ENCODE measurements at regions not wholly inside any gene's neighbourhood (a gene's known extent, or its start where the extent isn't known, plus 50 kb on each side); places are given as distances from the start of the nearest gene placed in this dataset.

DNA sequence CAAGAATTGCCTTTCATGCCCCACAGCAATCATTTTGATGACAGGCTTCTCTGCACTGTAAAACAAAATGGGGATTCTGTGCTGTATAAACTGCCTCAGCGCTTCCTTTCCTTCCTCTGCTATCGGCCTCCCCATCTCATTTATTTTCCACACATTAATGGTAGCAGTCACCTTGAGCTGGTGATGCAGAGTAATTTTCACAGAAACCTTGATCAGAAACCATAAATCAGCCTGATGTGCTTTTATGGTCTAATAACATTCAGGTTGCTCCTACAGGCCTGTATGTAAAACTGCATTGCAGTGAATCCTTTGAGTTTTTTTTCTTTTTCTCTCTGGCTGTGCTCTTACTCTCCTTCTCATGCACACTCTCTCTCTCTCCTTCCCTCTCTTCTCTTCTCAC, 578.4 kb upstream of the STXBP6 start:
- Histone ChIP-seq H3K27me3 (ENCODE audit: control insufficient read depth, insufficient read depth, low read length) (no peaks in the 10 kb centered on the region), H3K4me2 (ENCODE audit: low read length) (no peak overlapping the region), H3K9me3 (replicated peaks; ENCODE audit: low read length) (peaks cover 7% of the 10 kb centered on the region), H3K36me3 (ENCODE audit: insufficient read depth, low read length) (no peaks in the 10 kb centered on the region), H3K4me3 (ENCODE audit: low read length) (no peak overlapping the region), H3K9ac (ENCODE audit: low read depth, low read length) (no peak overlapping the region), H3K4me1 (ENCODE audit: control insufficient read depth, insufficient read depth, low read length) (no peaks in the 10 kb centered on the region)

DNA sequence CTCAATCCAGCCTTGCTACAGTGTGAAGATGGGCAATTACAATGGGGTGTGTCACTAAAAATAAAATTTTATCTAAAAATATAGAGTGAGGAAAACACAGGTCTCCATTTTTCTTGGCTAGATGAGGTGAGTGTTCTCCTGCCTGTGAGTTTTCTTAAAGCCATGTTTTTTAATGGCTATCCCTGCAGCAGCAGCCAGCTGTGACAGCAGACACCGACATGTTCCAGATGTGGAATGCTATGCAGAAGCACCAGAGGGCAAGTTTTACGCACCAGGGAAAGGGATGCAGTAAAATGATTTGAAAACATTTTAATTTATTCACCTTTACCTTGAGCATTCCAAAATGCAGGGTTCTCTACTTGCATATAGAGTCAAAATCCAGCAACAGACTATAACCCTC, 577.0 kb upstream of the STXBP6 start:
- Histone ChIP-seq H3K27me3 (ENCODE audit: control insufficient read depth, insufficient read depth, low read length) (no peaks in the 10 kb centered on the region), H3K9ac (ENCODE audit: low read depth, low read length) (no peak overlapping the region), H3K36me3 (ENCODE audit: insufficient read depth, low read length) (no peaks in the 10 kb centered on the region), H3K4me2 (ENCODE audit: low read length) (no peak overlapping the region), H3K9me3 (replicated peaks; ENCODE audit: low read length) (peaks cover 11% of the 10 kb centered on the region), H3K4me3 (ENCODE audit: low read length) (no peak overlapping the region), H3K4me1 (ENCODE audit: control insufficient read depth, insufficient read depth, low read length) (no peaks in the 10 kb centered on the region)

DNA sequence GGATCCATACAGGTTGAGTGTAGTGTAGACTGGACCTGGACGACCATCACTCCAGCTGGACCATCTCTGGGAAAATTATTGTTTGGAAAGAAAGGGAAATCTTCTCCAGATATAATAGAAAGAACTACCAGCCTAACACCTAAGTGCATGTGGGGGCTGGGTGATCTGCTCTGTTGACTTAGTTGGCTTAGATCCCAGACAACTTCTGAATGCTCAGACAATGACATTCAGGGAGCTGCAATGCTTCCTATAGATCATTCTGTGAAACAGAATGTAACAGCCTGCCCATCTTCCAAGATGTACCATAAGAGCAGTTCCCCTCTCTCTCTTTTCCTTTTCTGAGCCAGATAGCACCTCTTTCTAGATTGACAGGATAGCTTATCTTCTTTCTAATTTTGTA, 572.8 kb upstream of the STXBP6 start:
- Histone ChIP-seq H3K36me3 (ENCODE audit: insufficient read depth, low read length) (no peaks in the 10 kb centered on the region), H3K27me3 (ENCODE audit: control insufficient read depth, insufficient read depth, low read length) (no peaks in the 10 kb centered on the region), H3K9me3 (replicated peaks; ENCODE audit: low read length) (peaks cover 4% of the 10 kb centered on the region), H3K9ac (ENCODE audit: low read depth, low read length) (no peak overlapping the region), H3K4me1 (ENCODE audit: control insufficient read depth, insufficient read depth, low read length) (no peaks in the 10 kb centered on the region), H3K4me3 (ENCODE audit: low read length) (no peak overlapping the region), H3K4me2 (ENCODE audit: low read length) (no peak overlapping the region)

DNA sequence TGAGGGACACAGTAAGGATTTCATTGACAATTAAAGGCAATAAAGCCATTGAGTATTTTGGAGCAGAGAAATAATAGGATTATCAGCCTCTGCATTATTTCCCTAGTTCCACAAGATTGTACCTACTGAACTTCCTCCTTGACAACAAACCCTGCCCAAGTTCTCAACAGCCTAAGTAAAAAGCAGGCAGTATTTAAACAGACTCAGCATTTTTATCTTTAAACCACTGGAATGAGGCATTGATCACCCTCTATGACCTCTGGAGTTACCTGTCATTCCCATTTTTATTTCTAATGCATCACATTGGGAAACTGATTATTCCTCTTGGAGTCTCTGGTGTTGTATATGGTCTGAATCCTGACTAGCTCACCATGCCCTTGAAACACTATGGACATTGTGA, 570.6 kb upstream of the STXBP6 start:
- Histone ChIP-seq H3K4me2 (ENCODE audit: low read length) (no peak overlapping the region), H3K9me3 (replicated peaks; ENCODE audit: low read length) (peaks cover 4% of the 10 kb centered on the region), H3K27me3 (ENCODE audit: control insufficient read depth, insufficient read depth, low read length) (no peaks in the 10 kb centered on the region), H3K36me3 (ENCODE audit: insufficient read depth, low read length) (no peaks in the 10 kb centered on the region), H3K9ac (ENCODE audit: low read depth, low read length) (no peak overlapping the region), H3K4me3 (ENCODE audit: low read length) (no peak overlapping the region), H3K4me1 (ENCODE audit: control insufficient read depth, insufficient read depth, low read length) (no peaks in the 10 kb centered on the region)

DNA sequence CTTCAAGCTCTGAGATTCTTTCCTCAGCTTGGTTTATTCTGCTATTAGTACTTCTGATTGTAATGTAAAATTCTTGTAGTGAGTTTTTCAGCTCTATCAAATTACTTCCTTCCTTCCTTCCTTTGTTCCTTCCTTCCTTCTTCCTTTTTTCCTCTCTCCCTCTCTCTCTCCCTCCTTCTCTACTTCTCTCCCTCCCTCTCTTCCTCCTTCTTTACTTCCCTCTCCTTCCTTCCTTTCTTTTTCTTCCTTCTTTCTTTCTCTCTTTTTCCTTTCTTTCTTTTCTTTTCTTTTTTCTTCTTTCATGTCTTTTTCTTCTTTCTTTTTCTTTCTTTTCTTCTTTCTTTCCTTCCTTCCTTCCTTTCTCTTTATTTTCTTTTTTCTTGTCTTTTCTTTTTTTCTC, 565.2 kb upstream of the STXBP6 start:
- Histone ChIP-seq H3K36me3 (ENCODE audit: insufficient read depth, low read length) (no peaks in the 10 kb centered on the region), H3K9ac (ENCODE audit: low read depth, low read length) (no peak overlapping the region), H3K4me2 (ENCODE audit: low read length) (no peak overlapping the region), H3K4me1 (ENCODE audit: control insufficient read depth, insufficient read depth, low read length) (no peaks in the 10 kb centered on the region), H3K27me3 (ENCODE audit: control insufficient read depth, insufficient read depth, low read length) (no peaks in the 10 kb centered on the region), H3K4me3 (ENCODE audit: low read length) (no peak overlapping the region), H3K9me3 (replicated peaks; ENCODE audit: low read length) (peaks cover 4% of the 10 kb centered on the region)

DNA sequence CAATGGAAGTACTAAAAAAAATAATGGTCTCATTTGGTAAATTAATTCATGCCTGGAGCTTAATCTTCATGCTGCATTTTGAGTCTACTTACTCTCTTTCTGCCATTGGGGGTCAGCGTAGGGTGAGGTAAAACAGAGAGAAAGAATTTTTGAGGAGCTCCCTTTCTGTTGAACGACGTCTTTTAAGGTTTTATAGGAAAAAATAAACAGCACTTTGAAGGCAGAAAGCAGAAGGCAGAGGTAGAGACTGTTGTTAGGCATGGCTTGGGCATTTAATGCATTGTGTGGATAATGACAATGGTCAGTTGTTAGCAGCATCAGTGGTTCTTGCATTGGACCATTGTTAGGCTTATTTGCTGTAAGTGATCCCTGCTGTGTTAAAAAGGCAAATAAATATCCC, 557.2 kb upstream of the STXBP6 start:
- Histone ChIP-seq H3K4me3 (ENCODE audit: low read length) (no peak overlapping the region), H3K9ac (ENCODE audit: low read depth, low read length) (no peak overlapping the region), H3K36me3 (ENCODE audit: insufficient read depth, low read length) (no peaks in the 10 kb centered on the region), H3K4me2 (ENCODE audit: low read length) (no peak overlapping the region), H3K27me3 (ENCODE audit: control insufficient read depth, insufficient read depth, low read length) (no peaks in the 10 kb centered on the region), H3K4me1 (ENCODE audit: control insufficient read depth, insufficient read depth, low read length) (no peaks in the 10 kb centered on the region), H3K9me3 (replicated peaks; ENCODE audit: low read length) (peaks cover 4% of the 10 kb centered on the region)

DNA sequence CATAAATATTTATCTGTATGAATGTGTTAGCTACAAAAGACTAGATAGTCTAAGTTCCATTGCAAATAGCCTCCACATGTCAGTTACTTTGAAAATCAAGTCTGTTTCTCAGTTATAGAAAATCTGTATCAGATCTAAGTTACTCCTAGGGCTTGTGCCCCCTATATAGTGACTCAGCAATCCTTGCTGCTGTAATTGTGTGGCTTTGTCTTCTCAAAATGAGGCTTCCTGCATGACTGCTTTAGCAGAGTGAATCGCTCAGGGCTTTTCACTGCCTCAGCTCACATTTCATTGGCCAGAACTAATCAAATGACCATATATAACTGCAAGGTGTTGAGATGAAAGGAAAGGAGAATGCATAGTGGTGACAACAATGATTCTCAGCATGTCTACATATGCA, 552.2 kb upstream of the STXBP6 start:
- H3K9me3 ChIP-seq (replicated peaks; ENCODE audit: low read length), result no peaks in the 10 kb centered on the region

DNA sequence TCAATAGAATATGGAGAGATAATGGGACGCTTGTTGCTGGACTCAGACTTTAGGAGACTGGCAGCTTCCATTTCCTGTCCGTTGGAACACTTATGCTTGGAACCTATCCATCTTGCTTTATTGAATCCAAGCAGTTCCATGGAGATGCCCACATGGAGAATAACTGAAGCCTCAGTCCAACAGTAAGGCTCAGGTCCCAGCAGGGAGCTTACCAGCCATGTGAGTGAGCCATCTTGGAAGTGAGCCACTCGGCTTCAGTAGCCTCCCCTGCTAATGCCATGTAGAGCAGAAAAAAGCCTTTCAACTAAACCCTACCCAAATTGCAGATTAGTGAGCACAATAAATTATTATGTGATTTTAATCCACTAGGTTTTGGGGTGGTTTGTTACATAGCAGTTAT, 538.8 kb upstream of the STXBP6 start:
- no peaks in the 10 kb centered on the region for H3K4me1 ChIP-seq (ENCODE audit: control insufficient read depth, insufficient read depth, low read length)
- H3K4me2 ChIP-seq (ENCODE audit: low read length), result no peak overlapping the region
- H3K4me3 ChIP-seq (ENCODE audit: low read length), result no peak overlapping the region
- no peaks in the 10 kb centered on the region for H3K36me3 ChIP-seq (ENCODE audit: insufficient read depth, low read length)
- peaks cover 7% of the 10 kb centered on the region for H3K9me3 ChIP-seq (replicated peaks; ENCODE audit: low read length)
- H3K27me3 ChIP-seq (ENCODE audit: control insufficient read depth, insufficient read depth, low read length), result no peaks in the 10 kb centered on the region
- H3K9ac ChIP-seq (ENCODE audit: low read depth, low read length), result no peak overlapping the region

More for the DNA sequence above, 552.2 kb upstream of the STXBP6 start:
- Histone ChIP-seq H3K9ac (ENCODE audit: low read depth, low read length) (no peak overlapping the region), H3K4me1 (ENCODE audit: control insufficient read depth, insufficient read depth, low read length) (no peaks in the 10 kb centered on the region), H3K4me3 (ENCODE audit: low read length) (no peak overlapping the region), H3K36me3 (ENCODE audit: insufficient read depth, low read length) (no peaks in the 10 kb centered on the region), H3K27me3 (ENCODE audit: control insufficient read depth, insufficient read depth, low read length) (no peaks in the 10 kb centered on the region), H3K4me2 (ENCODE audit: low read length) (no peak overlapping the region)

DNA sequence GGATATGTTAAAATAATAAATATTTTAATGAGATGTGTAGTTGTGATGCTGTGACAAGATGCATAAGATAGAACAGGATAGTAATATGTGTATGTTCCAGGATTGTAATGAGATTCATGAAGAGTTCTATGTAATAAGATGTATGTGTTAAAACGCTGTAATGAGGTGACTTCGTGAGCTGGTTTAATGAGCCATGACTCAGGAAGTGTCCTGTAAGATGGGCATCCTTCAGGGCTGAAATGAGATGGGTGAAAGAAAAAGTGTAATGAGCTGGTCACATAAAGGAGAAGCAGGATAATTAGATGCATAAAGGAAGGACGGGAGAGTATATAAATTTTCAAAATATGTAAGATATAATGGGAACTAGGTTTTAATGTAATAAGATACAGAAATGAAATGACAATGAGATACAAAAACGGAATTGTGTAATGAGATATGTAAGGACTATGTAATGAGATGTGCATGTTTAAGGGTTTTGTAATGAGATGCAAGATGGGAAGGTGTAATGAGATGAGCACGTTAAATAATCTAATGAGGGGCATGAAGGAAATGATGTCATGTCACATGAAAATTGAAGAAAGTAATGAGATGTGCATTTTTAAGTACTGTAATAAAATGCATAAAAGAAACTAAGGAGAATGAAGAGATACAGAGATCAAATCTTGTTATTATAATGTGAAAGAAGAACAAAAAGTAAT, 524.8 kb upstream of the STXBP6 start:
- H3K4me3 ChIP-seq (ENCODE audit: low read length), result no peak overlapping the region
- H3K27me3 ChIP-seq (ENCODE audit: control insufficient read depth, insufficient read depth, low read length), result no peaks in the 10 kb centered on the region
- H3K4me1 ChIP-seq (ENCODE audit: control insufficient read depth, insufficient read depth, low read length), result no peaks in the 10 kb centered on the region
- peaks cover 10% of the 10 kb centered on the region for H3K9me3 ChIP-seq (replicated peaks; ENCODE audit: low read length)
- H3K4me2 ChIP-seq (ENCODE audit: low read length), result no peak overlapping the region
- H3K36me3 ChIP-seq (ENCODE audit: insufficient read depth, low read length), result no peaks in the 10 kb centered on the region
- H3K9ac ChIP-seq (ENCODE audit: low read depth, low read length), result no peak overlapping the region

DNA sequence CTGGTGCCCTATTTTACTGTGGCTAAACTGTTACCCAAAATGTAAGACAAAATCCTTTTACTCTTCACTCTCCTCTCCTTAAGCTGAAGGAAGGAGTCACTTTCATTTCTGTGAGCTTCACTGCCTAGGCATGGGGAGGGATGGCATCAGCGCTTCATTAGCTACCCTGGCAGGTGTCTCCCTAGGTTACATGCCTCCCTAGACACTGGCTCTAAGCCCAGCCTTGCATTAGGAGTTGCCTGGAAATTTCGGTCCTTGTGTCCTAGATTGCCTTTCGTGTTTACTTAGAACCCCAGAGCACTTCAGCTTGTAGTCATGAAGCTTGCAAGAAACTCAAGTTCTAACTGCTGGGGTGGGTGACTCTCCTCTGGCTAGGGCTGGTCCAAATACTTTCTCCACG, 520.5 kb upstream of the STXBP6 start:
- H3K27me3 ChIP-seq (ENCODE audit: control insufficient read depth, insufficient read depth, low read length), result no peaks in the 10 kb centered on the region
- H3K4me1 ChIP-seq (ENCODE audit: control insufficient read depth, insufficient read depth, low read length), result no peaks in the 10 kb centered on the region
- no peak overlapping the region for H3K4me2 ChIP-seq (ENCODE audit: low read length)
- H3K9me3 ChIP-seq (replicated peaks; ENCODE audit: low read length), result peaks cover 13% of the 10 kb centered on the region
- H3K4me3 ChIP-seq (ENCODE audit: low read length), result no peak overlapping the region
- no peak overlapping the region for H3K9ac ChIP-seq (ENCODE audit: low read depth, low read length)
- H3K36me3 ChIP-seq (ENCODE audit: insufficient read depth, low read length), result no peaks in the 10 kb centered on the region

DNA sequence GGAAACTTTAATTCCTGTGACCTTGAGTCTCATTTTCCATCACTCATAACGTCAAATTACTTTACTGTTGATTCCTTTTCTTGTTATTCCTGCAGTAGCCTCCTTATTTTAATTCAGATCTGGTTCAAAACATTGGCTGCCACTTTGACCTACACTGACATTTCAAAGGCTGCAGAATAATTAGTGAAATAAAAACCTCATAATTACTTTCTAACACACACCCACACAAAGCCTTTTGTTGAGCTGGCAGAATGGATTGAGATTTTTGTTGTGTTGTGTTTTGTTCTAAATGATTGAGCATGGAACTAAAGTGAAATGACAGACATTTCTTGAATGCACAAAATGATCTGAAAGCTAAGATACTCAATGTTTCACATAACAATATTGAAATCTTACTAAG, 507.5 kb upstream of the STXBP6 start:
- H3K9ac ChIP-seq (ENCODE audit: low read depth, low read length), result no peak overlapping the region

DNA sequence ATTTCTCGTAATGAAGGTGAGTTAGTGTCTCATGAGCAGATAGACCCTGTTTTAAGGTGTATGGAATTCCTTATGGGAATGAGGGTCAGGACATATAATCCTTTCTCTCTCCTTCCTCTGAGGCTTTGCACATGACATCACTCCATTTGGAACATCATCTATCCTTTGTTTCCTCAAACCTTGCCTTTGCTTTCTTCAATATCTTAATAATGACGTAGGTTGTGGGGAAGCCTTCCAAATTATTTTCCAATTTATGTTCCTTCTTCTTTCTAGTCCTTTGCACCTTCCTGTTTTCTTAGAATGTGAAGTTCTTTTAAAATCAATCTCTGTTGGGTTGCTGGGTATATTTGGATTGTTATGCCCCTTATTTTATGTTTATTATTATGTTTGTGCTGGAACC, 502.9 kb upstream of the STXBP6 start:
- H3K27me3 ChIP-seq (ENCODE audit: control insufficient read depth, insufficient read depth, low read length), result no peaks in the 10 kb centered on the region
- no peak overlapping the region for H3K4me2 ChIP-seq (ENCODE audit: low read length)
- H3K4me1 ChIP-seq (ENCODE audit: control insufficient read depth, insufficient read depth, low read length), result no peaks in the 10 kb centered on the region
- H3K36me3 ChIP-seq (ENCODE audit: insufficient read depth, low read length), result no peaks in the 10 kb centered on the region
- no peak overlapping the region for H3K4me3 ChIP-seq (ENCODE audit: low read length)
- H3K9me3 ChIP-seq (replicated peaks; ENCODE audit: low read length), result peaks cover 15% of the 10 kb centered on the region
- H3K9ac ChIP-seq (ENCODE audit: low read depth, low read length), result no peak overlapping the region

More for the DNA sequence above, 507.5 kb upstream of the STXBP6 start:
- no peak overlapping the region for H3K4me3 ChIP-seq (ENCODE audit: low read length)
- no peaks in the 10 kb centered on the region for H3K36me3 ChIP-seq (ENCODE audit: insufficient read depth, low read length)
- no peaks in the 10 kb centered on the region for H3K27me3 ChIP-seq (ENCODE audit: control insufficient read depth, insufficient read depth, low read length)
- H3K4me2 ChIP-seq (ENCODE audit: low read length), result no peak overlapping the region
- no peaks in the 10 kb centered on the region for H3K4me1 ChIP-seq (ENCODE audit: control insufficient read depth, insufficient read depth, low read length)
- H3K9me3 ChIP-seq (replicated peaks; ENCODE audit: low read length), result peaks cover 7% of the 10 kb centered on the region
